DOHH2 (cell line): ENCODE measurements at regions not wholly inside any gene's neighbourhood (a gene's known extent, or its start where the extent isn't known, plus 50 kb on each side); places are given as distances from the start of the nearest gene placed in this dataset.

Source experiments
- H3F3A ChIP-seq: fragments of 200-600 bp; sonication (generic), shearing (Covaris generic); 2 replicates; pipeline ENCODE4 v1.6.0; 2016; ENCODE audit warnings: antibody characterized with exemption, mild to moderate bottlenecking; ENCODE audit not compliant: control insufficient read depth, insufficient read depth
- H3K27ac ChIP-seq: fragments of 200-600 bp; sonication (generic); 2 replicates; pipeline ENCODE4 v1.5.1; 2014; ENCODE audit warnings: low read depth, mild to moderate bottlenecking, low read length, moderate library complexity
- H3K27me3 ChIP-seq: fragments of 200-600 bp; sonication (generic); 2 replicates; pipeline ENCODE4 v1.6.1; 2014; ENCODE audit warnings: mild to moderate bottlenecking, low read length, mixed read lengths; ENCODE audit not compliant: control insufficient read depth
- H3K36me3 ChIP-seq: fragments of 200-600 bp; sonication (generic); 2 replicates; pipeline ENCODE4 v1.6.1; 2014; ENCODE audit warnings: mild to moderate bottlenecking, low read length, moderate library complexity, mixed read lengths; ENCODE audit not compliant: control insufficient read depth
- H3K4me1 ChIP-seq: fragments of 200-600 bp; sonication (generic); 2 replicates; pipeline ENCODE4 v1.6.1; 2014; ENCODE audit warnings: mild to moderate bottlenecking, low read length, mixed read lengths; ENCODE audit not compliant: control insufficient read depth
- H3K4me2 ChIP-seq: fragments of 200-600 bp; sonication (generic); 2 replicates; pipeline ENCODE4 v1.6.0; 2014; ENCODE audit warnings: mild to moderate bottlenecking, low read length, moderate library complexity
- H3K4me3 ChIP-seq: fragments of 200-600 bp; sonication (generic); 2 replicates; pipeline ENCODE4 v1.5.1; 2014; ENCODE audit warnings: mild to moderate bottlenecking, low read length, mixed read lengths
- H3K79me2 ChIP-seq: fragments of 200-600 bp; sonication (generic); 2 replicates; pipeline ENCODE4 v1.6.1; 2014; ENCODE audit warnings: mild to moderate bottlenecking, low read length, mixed read lengths; ENCODE audit not compliant: control insufficient read depth
- H3K9me2 ChIP-seq: fragments of 200-600 bp; sonication (generic); replicated peaks from 2 replicates; pipeline ENCODE4 v1.6.1; 2014; ENCODE audit warnings: mild to moderate bottlenecking, low read length, mixed read lengths; ENCODE audit not compliant: control insufficient read depth
- H3K9me3 ChIP-seq: fragments of 200-600 bp; sonication (generic); 2 replicates; pipeline ENCODE4 v1.6.1; 2014; ENCODE audit warnings: antibody characterized with exemption, low read length, mixed read lengths; ENCODE audit not compliant: control insufficient read depth, insufficient read depth
- H4K20me1 ChIP-seq: fragments of 200-600 bp; sonication (generic); 2 replicates; pipeline ENCODE4 v1.6.0; 2014; ENCODE audit warnings: low read depth, mild to moderate bottlenecking, antibody characterized with exemption, low read length, moderate library complexity; ENCODE audit not compliant: control insufficient read depth, insufficient read depth
- EZH2phosphoT487 ChIP-seq: fragments of 200-600 bp; sonication (generic); IDR thresholded peaks from 2 replicates; pipeline ENCODE4 v1.6.1; 2017; ENCODE audit warnings: borderline replicate concordance, mild to moderate bottlenecking, antibody characterized with exemption, low read length, moderate library complexity, mixed read lengths
- TF ChIP-seq, protein P1 (sequence below): fragments of 200-600 bp; sonication (generic); IDR thresholded peaks from one replicate; pipeline ENCODE4 v1.5.1; 2014; ENCODE audit warnings: antibody characterized with exemption, mild to moderate bottlenecking, low read depth, low read length; ENCODE audit not compliant: poor library complexity, severe bottlenecking

- TF ChIP-seq EZH2phosphoT487 = no peak
- TF ChIP-seq, protein P1, sequence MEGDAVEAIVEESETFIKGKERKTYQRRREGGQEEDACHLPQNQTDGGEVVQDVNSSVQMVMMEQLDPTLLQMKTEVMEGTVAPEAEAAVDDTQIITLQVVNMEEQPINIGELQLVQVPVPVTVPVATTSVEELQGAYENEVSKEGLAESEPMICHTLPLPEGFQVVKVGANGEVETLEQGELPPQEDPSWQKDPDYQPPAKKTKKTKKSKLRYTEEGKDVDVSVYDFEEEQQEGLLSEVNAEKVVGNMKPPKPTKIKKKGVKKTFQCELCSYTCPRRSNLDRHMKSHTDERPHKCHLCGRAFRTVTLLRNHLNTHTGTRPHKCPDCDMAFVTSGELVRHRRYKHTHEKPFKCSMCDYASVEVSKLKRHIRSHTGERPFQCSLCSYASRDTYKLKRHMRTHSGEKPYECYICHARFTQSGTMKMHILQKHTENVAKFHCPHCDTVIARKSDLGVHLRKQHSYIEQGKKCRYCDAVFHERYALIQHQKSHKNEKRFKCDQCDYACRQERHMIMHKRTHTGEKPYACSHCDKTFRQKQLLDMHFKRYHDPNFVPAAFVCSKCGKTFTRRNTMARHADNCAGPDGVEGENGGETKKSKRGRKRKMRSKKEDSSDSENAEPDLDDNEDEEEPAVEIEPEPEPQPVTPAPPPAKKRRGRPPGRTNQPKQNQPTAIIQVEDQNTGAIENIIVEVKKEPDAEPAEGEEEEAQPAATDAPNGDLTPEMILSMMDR = no peak
- no peaks in the 10 kb centered on the region for H3K9me2 ChIP-seq
- no peaks in the 10 kb centered on the region for H3K9me3 ChIP-seq
- H3K27ac ChIP-seq = no peak overlapping the region
- peaks cover 3% of the 10 kb centered on the region; the same call in 1 of the 2 replicates for H3K4me1 ChIP-seq
- no peak overlapping the region for H3K4me2 ChIP-seq
- H3F3A ChIP-seq = no peaks in the 10 kb centered on the region
- H3K4me3 ChIP-seq = no peak overlapping the region
- no peaks in the 10 kb centered on the region for H3K36me3 ChIP-seq
- no peaks in the 10 kb centered on the region for H3K27me3 ChIP-seq
- no peaks in the 10 kb centered on the region for H4K20me1 ChIP-seq
- H3K79me2 ChIP-seq = no peaks in the 10 kb centered on the region
Measured at GRCh38 chr3:34360713-34361112, 562.3 kb downstream of the PDCD6IP start.

DNA sequence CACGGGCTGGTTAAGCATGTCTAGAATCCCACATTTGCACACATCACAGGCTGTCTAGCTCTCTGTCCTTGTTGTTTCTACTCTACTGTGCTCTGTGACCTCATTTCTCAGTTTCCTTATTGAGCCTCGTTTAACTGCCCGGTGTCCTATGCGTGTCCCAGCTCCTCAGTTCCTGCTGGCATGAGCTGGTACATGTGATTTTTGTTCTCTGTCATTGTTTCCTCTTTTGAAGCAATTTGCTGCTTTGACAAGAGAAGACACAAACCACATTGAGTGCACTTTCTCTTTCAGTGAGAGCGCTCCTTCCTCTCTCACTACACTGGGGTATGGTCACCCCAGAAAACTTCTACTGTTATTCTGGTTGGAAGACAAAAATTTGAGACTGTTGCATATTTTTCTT is 563.5 kb downstream of the PDCD6IP start:
- peaks cover 3% of the 10 kb centered on the region; the same call in 1 of the 2 replicates for H3K4me1 ChIP-seq
- H3K9me2 ChIP-seq = no peaks in the 10 kb centered on the region
- no peak for TF ChIP-seq EZH2phosphoT487
- TF ChIP-seq, protein P1 = no peak
- no peaks in the 10 kb centered on the region for H3K36me3 ChIP-seq
- H3K9me3 ChIP-seq = no peaks in the 10 kb centered on the region
- no peaks in the 10 kb centered on the region for H3F3A ChIP-seq
- no peak overlapping the region for H3K4me2 ChIP-seq
- H3K79me2 ChIP-seq = no peaks in the 10 kb centered on the region
- H4K20me1 ChIP-seq = no peaks in the 10 kb centered on the region
- H3K4me3 ChIP-seq = no peak overlapping the region
- no peaks in the 10 kb centered on the region for H3K27me3 ChIP-seq
- no peak overlapping the region for H3K27ac ChIP-seq

GRCh38 chr3:34362910-34363309 is 564.5 kb downstream of the PDCD6IP start:
- Histone ChIP-seq H3K27me3 (no peaks in the 10 kb centered on the region), H3K4me3 (no peak overlapping the region), H3K27ac (no peak overlapping the region), H4K20me1 (no peaks in the 10 kb centered on the region), H3K9me2 (no peaks in the 10 kb centered on the region), H3K79me2 (no peaks in the 10 kb centered on the region), H3K4me2 (no peak overlapping the region), H3K9me3 (no peaks in the 10 kb centered on the region), H3K36me3 (no peaks in the 10 kb centered on the region), H3K4me1 (peaks cover 3% of the 10 kb centered on the region; the same call in 1 of the 2 replicates), H3F3A (no peaks in the 10 kb centered on the region)
- no peak for TF ChIP-seq EZH2phosphoT487
- TF ChIP-seq, protein P1 = no peak
